ENCODE measurements at regions not wholly inside any gene's neighbourhood (a gene's known extent, or its start where the extent isn't known, plus 50 kb on each side); places are given as distances from the start of the nearest gene placed in this dataset.
A peak's percentile ranks its signal among the peaks of the same experiment; 100 is the strongest.

DNA sequence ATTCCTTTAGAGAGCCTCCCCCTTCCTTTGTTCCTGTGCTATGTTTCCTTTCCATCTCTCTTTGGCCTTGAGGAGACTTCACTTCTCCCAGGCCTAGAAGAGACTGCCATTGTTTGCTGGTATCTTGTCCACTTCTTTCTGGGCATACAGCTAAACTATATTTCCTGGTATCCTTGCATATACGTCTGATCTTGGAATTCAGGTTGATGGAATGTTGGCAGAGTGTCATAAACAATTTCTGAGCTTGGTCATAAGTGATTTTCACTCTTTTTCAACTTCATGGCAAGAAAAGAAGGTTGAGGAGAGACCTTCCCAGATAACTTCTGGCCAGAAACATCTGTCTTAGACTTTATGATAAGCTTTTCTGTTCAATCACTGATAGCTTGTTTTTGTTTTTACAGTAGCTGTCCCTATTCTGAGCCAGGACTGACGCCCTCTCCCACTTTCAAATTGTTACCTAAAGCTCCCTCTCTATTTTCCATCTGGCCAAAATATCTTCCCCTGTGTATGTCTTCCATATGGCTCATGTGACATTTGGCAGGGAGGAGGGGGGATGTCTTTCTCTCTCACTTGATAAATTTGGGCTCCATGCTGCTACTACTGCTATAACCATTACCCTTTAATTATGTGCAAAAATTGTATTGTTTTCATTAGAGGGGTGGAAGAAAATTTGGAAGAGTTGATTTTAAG, 457.0 kb downstream of the ADAMTS20 start:
- peak; percentile 31 for DNase-seq
- Histone ChIP-seq H3K4me1 (peaks cover 25% of the 10 kb centered on the region), H3K36me3 (no peaks in the 10 kb centered on the region), H3K27me3 (no peaks in the 10 kb centered on the region), H3K4me3 (ENCODE audit: low read depth, low read length) (no peak overlapping the region), H3K9me3 (no peaks in the 10 kb centered on the region; the same call in 1 of the 2 replicates)
- TF ChIP-seq, protein P1, sequence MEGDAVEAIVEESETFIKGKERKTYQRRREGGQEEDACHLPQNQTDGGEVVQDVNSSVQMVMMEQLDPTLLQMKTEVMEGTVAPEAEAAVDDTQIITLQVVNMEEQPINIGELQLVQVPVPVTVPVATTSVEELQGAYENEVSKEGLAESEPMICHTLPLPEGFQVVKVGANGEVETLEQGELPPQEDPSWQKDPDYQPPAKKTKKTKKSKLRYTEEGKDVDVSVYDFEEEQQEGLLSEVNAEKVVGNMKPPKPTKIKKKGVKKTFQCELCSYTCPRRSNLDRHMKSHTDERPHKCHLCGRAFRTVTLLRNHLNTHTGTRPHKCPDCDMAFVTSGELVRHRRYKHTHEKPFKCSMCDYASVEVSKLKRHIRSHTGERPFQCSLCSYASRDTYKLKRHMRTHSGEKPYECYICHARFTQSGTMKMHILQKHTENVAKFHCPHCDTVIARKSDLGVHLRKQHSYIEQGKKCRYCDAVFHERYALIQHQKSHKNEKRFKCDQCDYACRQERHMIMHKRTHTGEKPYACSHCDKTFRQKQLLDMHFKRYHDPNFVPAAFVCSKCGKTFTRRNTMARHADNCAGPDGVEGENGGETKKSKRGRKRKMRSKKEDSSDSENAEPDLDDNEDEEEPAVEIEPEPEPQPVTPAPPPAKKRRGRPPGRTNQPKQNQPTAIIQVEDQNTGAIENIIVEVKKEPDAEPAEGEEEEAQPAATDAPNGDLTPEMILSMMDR (IDR thresholded peaks at IDR 0.05; ENCODE audit: low read depth, low read length): no peak

DNA sequence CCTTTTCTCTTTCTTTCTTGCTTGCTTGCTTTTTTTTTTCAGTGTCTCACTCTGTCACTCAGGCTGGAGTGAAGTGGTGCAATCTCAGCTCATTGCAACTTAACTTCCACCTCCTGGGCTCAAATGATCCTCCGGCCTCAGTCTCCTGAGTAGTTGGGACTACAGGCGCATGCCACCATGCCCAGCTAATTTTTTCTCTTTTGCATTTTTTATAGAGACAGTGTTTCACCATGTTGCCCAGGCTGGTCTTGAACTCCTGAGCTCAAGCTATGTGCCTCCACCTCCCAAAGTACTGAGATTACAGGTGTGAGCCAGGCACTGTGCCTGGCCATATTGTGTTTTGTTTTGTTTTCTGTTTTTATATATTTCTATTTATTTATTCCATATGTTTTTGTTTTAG, 461.0 kb downstream of the ADAMTS20 start:
- no peak overlapping the region for H3K4me3 ChIP-seq (ENCODE audit: low read depth, low read length)
- H3K9me3 ChIP-seq: no peaks in the 10 kb centered on the region; the same call in 1 of the 2 replicates
- H3K36me3 ChIP-seq: no peaks in the 10 kb centered on the region
- H3K27me3 ChIP-seq: no peaks in the 10 kb centered on the region
- DNase-seq: no peak
- peaks cover 9% of the 10 kb centered on the region for H3K4me1 ChIP-seq
- TF ChIP-seq, protein P1 (IDR thresholded peaks at IDR 0.05; ENCODE audit: low read depth, low read length): no peak

DNA sequence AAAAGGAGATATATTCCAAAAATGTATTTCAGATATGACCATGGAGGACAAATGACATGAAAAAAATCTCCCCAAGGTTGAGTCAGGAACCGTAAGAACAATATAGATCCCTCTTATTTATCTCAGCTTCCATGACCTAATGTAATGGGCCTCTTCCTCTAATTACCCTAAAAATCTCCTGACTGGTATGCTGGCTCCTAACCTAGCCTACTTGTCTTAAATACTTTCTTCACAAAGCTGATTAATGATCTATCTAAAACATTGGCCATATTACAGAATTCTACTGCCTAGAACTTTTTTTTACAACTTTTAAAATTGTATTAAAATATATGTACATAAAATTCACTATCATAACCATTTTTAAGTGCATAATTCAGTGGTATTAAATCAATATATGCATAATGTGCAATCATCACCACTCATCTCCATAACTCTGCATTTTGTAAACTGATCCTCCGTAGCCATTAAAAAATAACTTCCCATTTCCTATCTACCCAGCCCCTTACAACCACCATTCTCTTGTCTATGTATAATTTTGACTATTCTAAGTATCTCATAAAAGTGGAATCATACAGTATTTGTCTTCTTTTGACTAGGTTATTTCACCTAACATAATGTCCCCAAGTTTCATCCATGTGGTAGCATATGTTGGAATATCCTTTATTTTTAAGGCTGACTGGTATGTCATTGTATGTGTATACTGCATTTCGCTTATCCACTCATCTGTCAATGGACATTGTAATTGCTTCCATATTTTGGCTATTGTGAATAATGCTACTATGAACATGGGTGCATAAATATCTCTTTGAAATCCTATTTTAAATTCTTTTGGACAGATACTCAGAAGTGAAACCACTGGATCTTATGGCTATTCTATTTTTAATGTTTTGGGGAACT, 464.6 kb downstream of the ADAMTS20 start:
- peaks cover 5% of the 10 kb centered on the region; the same call in 1 of the 2 replicates for H3K9me3 ChIP-seq
- H3K4me1 ChIP-seq: no peaks in the 10 kb centered on the region
- no peaks in the 10 kb centered on the region for H3K36me3 ChIP-seq
- no peak overlapping the region for H3K4me3 ChIP-seq (ENCODE audit: low read depth, low read length)
- no peaks in the 10 kb centered on the region for H3K27me3 ChIP-seq
- TF ChIP-seq, protein P1 (IDR thresholded peaks at IDR 0.05; ENCODE audit: low read depth, low read length): no peak
- no peak for DNase-seq

DNA sequence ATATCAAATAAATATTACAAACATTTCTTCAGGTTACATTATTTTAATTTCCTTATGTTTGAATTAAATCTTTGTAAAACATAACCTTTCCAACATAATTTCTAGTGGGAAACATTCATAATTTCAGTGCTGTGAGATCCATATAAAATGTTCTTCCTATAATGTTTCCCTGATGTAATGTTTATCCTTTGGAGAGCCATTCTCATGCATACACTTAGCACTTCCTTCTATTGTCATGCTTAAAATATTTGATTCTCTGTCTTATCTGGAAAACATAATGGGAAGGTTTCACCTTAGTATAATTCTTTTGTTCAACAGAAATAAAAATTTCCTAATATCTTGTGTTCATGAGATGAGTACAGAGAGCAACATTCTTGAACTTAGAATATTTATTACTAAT, 472.5 kb downstream of the ADAMTS20 start:
- Histone ChIP-seq H3K9me3 (no peaks in the 10 kb centered on the region), H3K27me3 (no peaks in the 10 kb centered on the region), H3K4me1 (no peaks in the 10 kb centered on the region; the same call in 1 of the 2 replicates), H3K4me3 (ENCODE audit: low read depth, low read length) (no peak overlapping the region), H3K36me3 (no peaks in the 10 kb centered on the region)
- DNase-seq: no peak
- TF ChIP-seq, protein P1 (IDR thresholded peaks at IDR 0.05; ENCODE audit: low read depth, low read length): no peak

DNA sequence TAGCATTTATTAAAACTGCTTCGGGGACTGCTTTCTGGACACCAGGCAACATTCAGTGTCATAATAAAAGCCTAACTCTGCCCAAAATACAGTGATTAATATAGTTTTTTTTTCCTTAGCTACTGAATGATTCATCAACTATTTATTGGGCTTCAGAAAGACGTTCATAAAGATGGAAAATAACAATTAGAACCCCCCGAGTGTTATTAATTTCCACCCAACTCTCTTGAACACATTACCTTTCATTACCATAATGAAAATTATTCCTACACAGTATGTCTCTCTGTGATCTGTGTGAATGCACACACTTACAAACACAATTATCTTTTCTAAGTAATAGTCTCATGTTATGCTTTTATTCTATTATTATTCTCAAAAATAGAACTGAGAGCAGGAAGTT, 473.0 kb downstream of the ADAMTS20 start:
- TF ChIP-seq, protein P1 (IDR thresholded peaks at IDR 0.05; ENCODE audit: low read depth, low read length): no peak
- Histone ChIP-seq H3K4me1 (no peaks in the 10 kb centered on the region; the same call in 1 of the 2 replicates), H3K4me3 (ENCODE audit: low read depth, low read length) (no peak overlapping the region), H3K27me3 (no peaks in the 10 kb centered on the region), H3K36me3 (no peaks in the 10 kb centered on the region), H3K9me3 (no peaks in the 10 kb centered on the region)
- no peak for DNase-seq

Measured in BE2C (cell line).